NAMALWA (cell line): ENCODE measurements at regions not wholly inside any gene's neighbourhood (a gene's known extent, or its start where the extent isn't known, plus 50 kb on each side); places are given as distances from the start of the nearest gene placed in this dataset.

Experiments used
- DNase-seq: peaks from one replicate; pipeline ENCODE4 v3.0.0-alpha.2; 2015; ENCODE audit warnings: low spot score

DNA sequence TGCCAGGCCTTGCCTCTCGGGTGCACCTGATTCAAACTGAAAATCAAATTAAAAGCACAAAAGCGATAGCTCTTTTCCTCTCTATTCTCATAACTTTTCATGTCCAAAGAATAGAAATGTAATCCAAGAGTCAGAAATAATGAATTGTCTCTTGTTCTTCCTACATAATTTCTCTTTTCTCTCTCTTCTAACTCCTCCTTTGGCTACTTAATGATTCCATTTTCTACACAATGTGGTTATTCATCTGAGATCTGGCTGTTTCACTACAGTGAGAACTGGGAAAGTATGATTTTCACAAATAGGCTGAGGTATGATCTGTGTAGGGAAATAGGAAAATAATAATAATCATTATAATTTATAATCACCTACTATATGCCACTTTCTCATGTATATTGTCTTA is 703.5 kb downstream of the PDHA2 start:
- no peak for DNase-seq

DNA sequence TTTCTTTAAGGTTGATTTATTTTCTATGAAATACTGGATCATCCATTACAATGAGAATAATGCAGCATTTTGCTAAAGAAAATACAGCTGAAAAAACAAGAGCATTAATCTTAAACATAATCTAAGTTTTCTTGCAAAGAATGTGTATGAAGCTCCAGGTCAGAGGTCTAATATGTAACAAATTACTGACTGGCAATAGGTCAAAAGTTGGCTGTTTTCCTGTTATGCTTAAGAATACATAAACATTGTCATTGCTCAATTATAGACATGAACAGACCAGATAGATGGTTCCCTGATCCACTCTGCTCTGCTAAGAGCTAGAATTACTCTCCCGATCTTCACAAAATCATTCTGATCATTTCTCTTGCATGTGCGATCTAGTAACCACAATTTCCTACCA is 718.6 kb downstream of the PDHA2 start:
- no peak for DNase-seq

GRCh38 chr4:96566755-96567154 is 726.9 kb downstream of the PDHA2 start:
- DNase-seq, result no peak

- no peak for DNase-seq
Measured at GRCh38 chr4:96585304-96585703, 745.4 kb downstream of the PDHA2 start.

DNA sequence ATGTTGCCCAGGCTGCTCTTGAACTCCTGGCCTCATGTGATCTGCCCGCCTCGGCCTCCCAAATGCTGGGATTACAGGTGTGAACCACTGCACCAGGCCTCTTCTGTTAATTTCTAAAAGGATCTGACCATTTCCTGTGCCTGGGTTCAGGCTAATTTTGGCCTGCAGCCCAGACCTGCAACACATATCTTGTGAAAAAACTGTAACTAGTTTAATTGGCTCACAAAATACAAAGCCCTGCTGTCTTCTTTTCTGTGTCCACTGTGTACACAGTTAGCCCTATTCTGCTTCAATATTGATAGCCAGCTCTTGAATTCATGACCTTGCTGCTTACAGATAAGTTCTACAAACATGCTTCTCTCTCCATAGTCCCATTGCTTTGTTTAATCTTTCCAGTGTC is 753.5 kb downstream of the PDHA2 start:
- DNase-seq, result no peak

DNA sequence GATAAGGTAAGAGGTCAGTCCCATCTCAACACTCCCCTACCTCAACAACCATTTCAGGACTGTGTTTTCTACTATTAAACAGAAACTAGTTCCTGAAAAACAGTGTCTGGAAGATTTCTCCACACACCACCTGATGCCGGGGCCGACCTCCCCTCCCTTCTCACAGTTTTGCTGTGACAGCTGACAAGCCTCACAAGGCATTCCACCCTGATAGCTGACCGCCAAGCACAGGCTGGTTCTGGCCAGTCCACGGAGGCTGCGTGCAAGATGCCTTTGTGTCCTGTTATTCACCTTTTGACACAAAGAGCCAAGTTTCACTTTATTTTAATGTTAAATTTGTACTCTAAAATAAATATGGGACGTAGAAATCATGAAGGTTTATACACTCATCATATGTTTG is 758.6 kb downstream of the PDHA2 start:
- no peak for DNase-seq

- no peak for DNase-seq
Measured at GRCh38 chr4:96599752-96600151, 759.9 kb downstream of the PDHA2 start.

DNA sequence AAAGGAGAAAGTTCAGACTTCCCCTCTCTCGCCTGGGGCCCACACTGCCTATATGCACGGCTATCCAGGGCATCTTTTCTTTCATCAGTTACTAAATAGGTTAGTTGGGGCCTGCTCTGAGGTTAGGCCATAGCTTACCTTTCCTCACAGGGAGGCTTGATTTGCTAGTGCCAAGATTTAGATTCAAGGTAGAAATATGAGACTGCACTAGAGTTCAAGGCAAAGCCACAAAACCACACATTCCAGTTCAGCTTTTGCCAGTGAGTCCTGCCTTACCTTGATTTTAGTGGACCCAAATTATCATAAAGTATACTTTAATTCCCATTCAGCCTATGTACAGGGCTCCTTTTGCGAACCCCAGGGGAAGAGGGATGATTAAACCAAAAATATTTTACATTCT is 762.8 kb downstream of the PDHA2 start:
- DNase-seq, result no peak

- DNase-seq, result no peak
Measured at GRCh38 chr4:96603641-96604040, 763.7 kb downstream of the PDHA2 start.

- no peak for DNase-seq
Measured at GRCh38 chr4:96606451-96606850, 766.6 kb downstream of the PDHA2 start.

DNA sequence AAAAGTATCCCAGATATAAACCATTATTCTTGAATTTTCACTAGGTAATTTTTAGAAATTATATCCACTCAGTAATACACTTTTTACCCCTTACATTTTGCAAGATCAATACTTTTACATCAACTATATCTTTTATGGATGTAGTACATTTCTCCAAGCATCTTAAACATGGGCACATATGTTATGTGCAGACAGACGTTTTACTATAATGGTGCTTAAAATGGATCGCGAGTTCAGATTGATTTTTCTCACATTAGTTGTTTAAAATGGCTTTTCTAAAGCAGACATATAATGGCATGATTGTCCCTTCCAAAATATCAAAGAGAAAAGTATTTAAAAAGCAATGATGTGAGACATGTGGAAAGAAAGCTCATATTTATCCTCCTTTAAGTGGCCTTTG is 786.1 kb downstream of the PDHA2 start:
- DNase-seq, result no peak

DNA sequence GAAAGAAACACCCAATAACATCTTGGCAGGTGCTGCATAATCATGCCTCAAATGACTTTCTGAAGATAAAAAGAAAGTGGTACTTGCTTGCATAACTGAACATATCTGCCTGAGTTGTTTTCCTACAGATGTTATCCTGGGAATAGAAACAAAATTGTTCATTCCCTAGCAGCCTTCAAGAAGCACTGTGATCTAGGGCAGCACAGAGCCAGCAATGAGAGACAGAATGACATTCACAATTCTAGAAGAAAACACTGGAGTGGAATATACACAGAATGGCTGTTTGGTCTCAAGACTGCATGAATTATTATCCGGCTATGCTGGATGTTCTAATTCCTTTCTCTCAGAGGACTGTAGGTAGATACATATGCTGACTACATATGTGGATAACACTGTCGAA is 790.9 kb downstream of the PDHA2 start:
- no peak for DNase-seq

DNA sequence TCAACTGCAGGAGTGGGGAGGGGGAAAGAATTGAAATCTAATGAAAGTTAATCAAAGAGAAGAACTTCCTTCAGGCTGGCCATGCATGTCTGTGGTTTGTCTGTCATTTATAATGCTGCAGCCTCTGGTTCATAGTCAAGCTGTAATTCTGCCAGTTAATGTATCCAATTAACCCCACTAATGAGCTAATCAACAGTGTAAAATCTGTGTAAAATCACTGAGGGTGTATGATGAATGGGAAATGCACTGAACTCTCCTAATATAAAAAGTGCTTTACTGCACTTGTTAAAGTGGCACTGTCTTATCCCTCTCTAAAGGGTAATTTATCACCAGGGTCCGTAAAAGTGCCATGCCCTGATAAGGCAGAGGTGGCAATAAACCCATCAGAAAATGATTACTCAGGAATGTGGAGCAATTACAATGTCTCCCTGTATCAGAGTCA is 798.1 kb downstream of the PDHA2 start:
- no peak for DNase-seq

- no peak for DNase-seq
Measured at GRCh38 chr4:96639932-96640331, 800.0 kb downstream of the PDHA2 start.

DNA sequence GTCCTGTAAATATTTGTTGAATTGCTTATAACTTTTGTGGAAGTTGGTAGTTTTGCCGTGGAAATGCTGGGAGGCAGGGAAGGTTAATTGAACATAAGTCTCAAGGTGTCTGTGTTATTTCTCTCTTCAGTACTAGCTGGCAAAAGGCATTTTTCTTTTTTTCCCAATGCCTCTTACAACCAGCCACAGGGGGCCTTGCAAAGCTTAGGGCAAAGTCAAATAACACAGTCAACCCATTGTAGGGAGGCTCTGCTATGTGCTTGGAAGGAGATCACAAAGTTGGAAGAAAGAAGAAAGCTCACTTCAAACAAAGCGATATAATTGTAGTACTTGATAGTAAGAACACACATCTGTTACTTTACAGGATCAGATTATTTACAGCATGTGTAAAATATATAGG is 802.6 kb downstream of the PDHA2 start:
- no peak for DNase-seq

GRCh38 chr4:96646146-96646545 is 806.3 kb downstream of the PDHA2 start:
- no peak for DNase-seq

DNA sequence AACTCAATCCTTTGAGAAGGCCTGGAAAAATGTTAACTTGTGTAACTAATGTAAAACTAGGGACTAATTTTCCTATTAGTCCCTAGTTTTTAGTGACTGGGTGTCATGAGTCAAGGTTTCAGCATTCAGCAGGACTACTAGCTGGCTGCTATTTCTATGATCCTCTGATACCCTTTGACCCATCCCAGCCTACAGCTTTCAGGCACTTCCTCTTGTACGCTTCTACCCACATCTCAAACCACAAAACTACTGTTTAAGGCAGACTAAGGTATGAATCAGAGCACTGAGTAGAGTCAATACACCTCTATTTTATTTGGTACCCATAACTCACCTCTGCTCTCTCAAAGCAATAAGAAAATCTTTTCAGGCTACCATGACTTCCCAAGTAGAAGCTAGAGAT is 809.6 kb downstream of the PDHA2 start:
- DNase-seq, result no peak

DNA sequence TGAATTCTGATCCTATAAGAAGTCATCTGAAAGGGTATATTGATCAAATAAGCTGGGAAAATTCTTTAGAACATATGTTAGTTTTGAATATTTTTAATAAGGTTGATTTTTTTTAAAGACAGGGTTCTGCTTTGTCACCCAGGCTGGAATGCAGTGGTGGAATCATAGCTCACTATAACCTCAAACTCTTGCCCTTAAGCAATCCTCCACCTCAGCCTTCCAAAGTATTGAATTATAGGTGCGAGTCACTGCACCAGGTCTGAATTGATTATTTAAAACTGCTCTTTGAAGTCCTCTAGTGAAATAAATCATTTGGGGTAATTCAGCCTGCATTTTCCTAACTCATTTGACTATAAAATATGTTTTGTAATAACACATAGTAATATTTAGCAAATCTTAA is 812.3 kb downstream of the PDHA2 start:
- DNase-seq, result no peak

DNA sequence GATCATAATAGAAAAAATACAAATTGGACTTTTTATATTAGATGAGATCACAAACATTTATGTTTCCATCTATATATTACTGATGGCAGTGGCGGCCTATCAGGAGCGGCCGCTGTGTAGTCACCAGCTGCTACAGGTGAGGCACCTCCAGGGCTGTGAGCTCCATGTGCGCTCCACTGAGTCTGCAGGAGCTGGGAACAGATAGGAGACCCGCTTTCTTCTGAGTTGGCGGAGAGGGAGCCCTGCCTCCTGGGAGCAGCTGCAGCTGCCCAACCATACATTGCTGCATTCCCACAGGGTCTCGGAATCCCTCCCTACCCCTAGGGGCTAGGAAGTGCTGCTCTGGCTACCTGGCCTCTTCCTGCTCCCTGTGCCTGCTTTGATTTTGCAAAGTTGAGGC is 812.9 kb downstream of the PDHA2 start:
- DNase-seq, result no peak

DNA sequence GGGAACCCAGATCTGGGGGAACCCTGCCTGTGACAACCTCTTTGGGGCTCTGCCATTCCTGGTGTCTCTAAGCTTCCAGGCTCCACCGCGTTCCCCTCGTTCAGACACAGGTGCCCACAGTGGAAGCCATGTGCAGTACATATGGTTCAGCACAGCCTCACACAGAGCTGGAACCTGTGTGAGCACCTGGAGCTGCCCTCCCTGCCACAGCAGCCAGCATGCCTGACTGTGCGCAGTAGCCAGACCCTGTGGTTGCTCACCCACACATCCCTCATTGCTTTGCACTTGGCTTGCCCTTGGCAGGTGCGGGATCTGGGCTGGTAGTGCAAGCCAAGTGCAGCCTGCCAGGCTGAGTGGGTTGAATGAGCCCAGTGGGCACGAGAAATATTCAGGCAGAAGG is 814.2 kb downstream of the PDHA2 start:
- no peak for DNase-seq

- DNase-seq, result no peak
Measured at GRCh38 chr4:96670381-96670780, 830.5 kb downstream of the PDHA2 start.

- DNase-seq, result no peak
Measured at GRCh38 chr4:96675416-96675815, 835.5 kb downstream of the PDHA2 start.

DNA sequence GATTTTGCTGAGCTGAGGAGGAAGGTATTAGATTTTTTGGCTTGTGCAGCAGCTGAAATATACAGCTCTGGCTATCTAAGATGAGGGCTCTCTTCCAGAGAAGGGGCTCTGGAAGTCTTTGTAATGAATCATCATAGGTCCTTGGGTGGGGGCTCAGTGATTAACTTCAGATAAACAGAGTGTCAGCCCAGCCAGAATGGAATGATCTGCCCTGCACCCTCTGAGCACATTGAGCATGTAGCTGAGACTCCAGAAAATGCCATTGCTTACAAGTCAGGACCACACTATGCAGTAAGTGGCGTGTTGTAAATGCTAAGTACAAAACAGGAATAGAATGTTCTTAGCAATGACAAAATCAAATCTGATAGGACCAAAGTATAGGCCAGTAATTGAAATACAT is 836.0 kb downstream of the PDHA2 start:
- no peak for DNase-seq

DNA sequence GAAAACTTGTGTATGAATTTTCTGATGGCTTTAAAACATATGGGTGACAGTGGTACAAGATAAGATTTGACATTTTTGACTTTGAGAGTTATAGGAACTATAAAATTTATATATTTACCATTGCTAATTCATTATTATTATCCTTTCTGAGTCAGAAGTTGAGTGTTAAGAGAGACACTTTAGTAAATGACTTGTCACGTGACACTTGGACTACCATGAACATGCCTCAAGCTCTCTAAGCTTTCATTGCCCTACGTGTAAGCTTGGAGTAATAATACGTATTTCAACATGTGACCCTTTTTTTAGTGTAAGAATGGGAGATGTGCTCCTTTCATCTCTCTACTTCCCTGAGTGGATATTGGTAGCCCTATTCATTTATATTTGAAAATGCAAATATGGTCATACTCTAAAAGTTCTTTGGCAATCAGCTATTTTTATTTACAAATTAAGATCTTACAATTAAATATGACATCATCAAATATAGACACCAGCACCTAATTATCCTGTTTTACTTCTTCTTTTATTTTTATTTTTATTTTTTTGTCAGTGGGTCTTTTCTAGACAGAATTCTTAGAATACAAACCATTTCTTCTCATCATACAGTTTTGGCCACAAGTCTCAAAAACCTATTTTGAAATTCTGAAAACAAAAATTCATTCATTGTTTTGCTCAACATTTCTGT is 837.0 kb downstream of the PDHA2 start:
- DNase-seq, result no peak

DNA sequence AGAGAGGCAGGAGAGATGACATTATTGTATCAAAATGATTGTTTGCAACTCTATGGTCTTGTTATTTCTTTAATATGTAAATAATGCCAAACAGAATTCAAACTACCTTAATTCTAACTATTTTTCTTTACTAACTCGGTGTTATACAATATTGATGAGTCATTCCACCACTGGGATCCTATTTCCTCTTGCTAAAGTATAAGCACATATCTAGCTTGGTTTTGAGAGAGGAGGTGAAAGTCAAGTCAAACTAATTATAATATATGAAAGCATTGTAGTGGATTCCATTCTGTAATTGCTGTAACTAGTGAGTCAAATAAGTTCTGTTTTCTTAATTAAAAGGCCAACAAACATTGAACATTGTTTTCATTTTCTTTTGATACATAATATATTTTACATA is 837.6 kb downstream of the PDHA2 start:
- DNase-seq, result no peak
